Adrenal gland (tissue), 9 donors: ENCODE measurements at regions not wholly inside any gene's neighbourhood (a gene's known extent, or its start where the extent isn't known, plus 50 kb on each side); places are given as distances from the start of the nearest gene placed in this dataset.

Source experiments
- DNase-seq, 7 donors: peaks; one replicate each; pipeline ENCODE4 v3.0.0-alpha.2; 2019 to 2020
- H3K27ac ChIP-seq, 5 donors: fragments of 200-600 bp; sonication (generic) in 4 of 5; 1 replicate in 3 of 5; 2 replicates in 2 of 5; pipeline versions ENCODE4 v1.5.1 to v1.8.0; 2016 to 2020; ENCODE audit warnings: mild to moderate bottlenecking in 1 of 5
- H3K27me3 ChIP-seq: fragments of 200-600 bp; 2 replicates; pipeline ENCODE4 v1.8.0; 2021
- H3K36me3 ChIP-seq, 2 donors: fragments of 200-600 bp; replicated peaks in 1 of 2; 1 replicate in 1 of 2; 2 replicates in 1 of 2; pipeline versions ENCODE4 v1.5.1 to v1.8.0; 2018 to 2022
- H3K4me1 ChIP-seq, 2 donors: fragments of 200-600 bp; replicated peaks in 1 of 2; 1 replicate in 1 of 2; 2 replicates in 1 of 2; pipeline versions ENCODE4 v1.5.1 to v1.8.0; 2018 to 2021
- H3K4me3 ChIP-seq, 4 donors: fragments of 200-600 bp; sonication (generic) in 3 of 4; one replicate each; pipeline ENCODE4 v1.5.1; 2016 to 2018
- H3K9me3 ChIP-seq, 3 donors: fragments of 200-600 bp; sonication (generic) in 1 of 3; replicated peaks in 1 of 3; 1 replicate in 2 of 3; 2 replicates in 1 of 3; pipeline versions ENCODE4 v1.5.1 to v1.8.0; 2016 to 2021
- POLR2A ChIP-seq, 2 donors: fragments of 450-650 bp; IDR thresholded peaks; one replicate each; pipeline ENCODE4 v1.6.1; 2017; ENCODE audit warnings: antibody characterized with exemption in 2 of 2, mild to moderate bottlenecking in 2 of 2, moderate library complexity in 1 of 2
- WGBS, 4 donors: extraction: QIAGEN DNeasy Blood & Tissue Kit in 2 of 4; methylation state at CpG; one replicate each; pipeline versions ENCODE4 v1.1.5 to v1.1.7; 2013 to 2017; 5-methylcytosine and 5-hydroxymethylcytosine counted together
- intact Hi-C, 2 donors: fragments of 100-400 bp; cut with DNase I; formaldehyde crosslinking; loops; one replicate each; pipeline versions ENCODE4 v1.14.1 to v1.15.0; 2022 to 2023
- TF ChIP-seq, protein P1 (sequence below), 6 experiments: fragments of 450-650 bp in 4 of 6; fragments of 200-600 bp in 2 of 6; sonication (generic) in 1 of 6; IDR thresholded peaks; 1 replicate in 5 of 6; 2 replicates in 1 of 6; pipeline versions ENCODE4 v1.5.1 to v1.8.0; 2016 to 2021; ENCODE audit warnings: antibody characterized with exemption in 6 of 6, mild to moderate bottlenecking in 2 of 6, moderate library complexity in 1 of 6
- donor health status: healthy with polysubstance abuse.
- donor health status: Bipolar disorder and iron deficiency.
- donor health status: DM: yes; HTN: yes; CAD: no.
- donor health status: DM: no; HTN: no; CAD: no.
- donor health status: DM: no; HTN: no; CAD: no.

DNA sequence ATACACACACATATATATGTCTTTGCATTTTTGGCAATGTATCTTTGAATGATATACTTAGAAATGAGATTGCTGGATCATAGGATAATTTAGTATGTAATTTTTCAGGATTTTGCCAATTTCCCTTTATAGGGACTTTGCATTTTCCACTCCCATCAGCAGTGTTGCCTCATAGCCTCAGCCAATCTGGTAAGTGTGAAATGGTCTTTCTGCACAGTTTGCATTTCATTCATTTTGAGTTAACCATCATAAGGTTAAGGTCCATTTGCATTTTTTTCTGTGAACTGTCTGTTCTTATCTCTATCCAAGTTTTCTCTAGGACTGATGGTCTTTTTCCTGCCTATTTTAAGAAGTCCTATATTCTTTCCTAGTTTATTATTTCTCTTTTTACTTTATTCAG is 474.8 kb downstream of the ZNF674 start:
- Histone ChIP-seq H3K27ac (no peak overlapping the region), H3K27me3 (no peaks in the 10 kb centered on the region), H3K4me1 (no peaks in the 10 kb centered on the region), H3K9me3 (no peaks in the 10 kb centered on the region), H3K36me3 (no peaks in the 10 kb centered on the region), H3K4me3 (no peak overlapping the region)
- intact Hi-C loops: no loop called here
- TF ChIP-seq, protein P1, sequence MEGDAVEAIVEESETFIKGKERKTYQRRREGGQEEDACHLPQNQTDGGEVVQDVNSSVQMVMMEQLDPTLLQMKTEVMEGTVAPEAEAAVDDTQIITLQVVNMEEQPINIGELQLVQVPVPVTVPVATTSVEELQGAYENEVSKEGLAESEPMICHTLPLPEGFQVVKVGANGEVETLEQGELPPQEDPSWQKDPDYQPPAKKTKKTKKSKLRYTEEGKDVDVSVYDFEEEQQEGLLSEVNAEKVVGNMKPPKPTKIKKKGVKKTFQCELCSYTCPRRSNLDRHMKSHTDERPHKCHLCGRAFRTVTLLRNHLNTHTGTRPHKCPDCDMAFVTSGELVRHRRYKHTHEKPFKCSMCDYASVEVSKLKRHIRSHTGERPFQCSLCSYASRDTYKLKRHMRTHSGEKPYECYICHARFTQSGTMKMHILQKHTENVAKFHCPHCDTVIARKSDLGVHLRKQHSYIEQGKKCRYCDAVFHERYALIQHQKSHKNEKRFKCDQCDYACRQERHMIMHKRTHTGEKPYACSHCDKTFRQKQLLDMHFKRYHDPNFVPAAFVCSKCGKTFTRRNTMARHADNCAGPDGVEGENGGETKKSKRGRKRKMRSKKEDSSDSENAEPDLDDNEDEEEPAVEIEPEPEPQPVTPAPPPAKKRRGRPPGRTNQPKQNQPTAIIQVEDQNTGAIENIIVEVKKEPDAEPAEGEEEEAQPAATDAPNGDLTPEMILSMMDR (IDR thresholded peaks at IDR 0.05): no peak
- no peak for DNase-seq

DNA sequence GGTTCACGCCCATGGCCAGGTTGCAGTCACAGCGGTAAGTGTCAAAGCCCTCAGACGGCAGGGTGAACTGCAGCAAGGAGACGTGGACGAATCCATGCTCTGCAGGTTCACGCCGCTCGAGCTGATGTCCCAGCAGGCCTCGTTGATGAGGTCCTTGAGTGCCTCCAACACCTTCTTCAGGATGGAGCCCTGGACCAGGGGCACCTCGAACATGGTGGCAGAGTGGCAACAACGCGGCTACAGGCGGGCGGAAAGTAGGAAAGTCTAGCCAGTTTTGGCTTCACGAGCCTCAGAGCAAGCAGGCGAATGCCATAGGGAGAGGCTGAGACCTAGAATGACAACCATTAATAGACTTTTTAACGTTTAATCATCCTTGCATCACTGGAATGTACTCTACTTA is 485.9 kb downstream of the ZNF674 start:
- no peaks in the 10 kb centered on the region for H3K4me1 ChIP-seq
- WGBS, 4 donors: 77 to 93% (median 79%) methylated on average over 7 to 17 of the region's 17 CpGs
- H3K9me3 ChIP-seq: no peaks in the 10 kb centered on the region
- H3K27ac ChIP-seq: no peak overlapping the region
- H3K4me3 ChIP-seq: no peak overlapping the region
- intact Hi-C loops: no loop called here
- DNase-seq: no peak
- H3K36me3 ChIP-seq: no peaks in the 10 kb centered on the region
- TF ChIP-seq, protein P1 (IDR thresholded peaks at IDR 0.05): no peak
- TF ChIP-seq POLR2A (IDR thresholded peaks at IDR 0.05): no peak
- H3K27me3 ChIP-seq: no peaks in the 10 kb centered on the region

DNA sequence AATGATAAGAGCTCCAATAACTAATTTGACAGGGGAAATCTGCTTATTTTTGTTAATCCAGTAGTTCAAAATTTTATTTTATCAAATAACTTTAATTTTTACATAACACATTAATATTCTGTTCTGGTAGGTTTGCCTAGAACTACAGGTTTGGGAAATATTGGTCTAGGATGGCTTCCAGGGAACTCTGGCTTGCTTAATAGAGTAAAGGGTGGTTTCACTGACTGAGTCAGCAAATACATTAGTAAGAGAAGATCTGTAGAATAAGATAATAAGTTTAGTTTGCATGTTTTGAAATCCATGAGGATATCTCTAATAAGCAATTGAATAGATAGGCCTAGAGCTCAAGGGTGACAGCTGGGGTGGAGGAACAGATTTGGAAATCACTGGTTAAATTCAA is 500.7 kb downstream of the ZNF674 start:
- H3K27me3 ChIP-seq: peaks cover 5% of the 10 kb centered on the region
- H3K4me1 ChIP-seq: no peaks in the 10 kb centered on the region
- intact Hi-C loops: no loop called here
- DNase-seq: no peak
- H3K9me3 ChIP-seq: no peaks in the 10 kb centered on the region
- no peak overlapping the region for H3K4me3 ChIP-seq
- H3K27ac ChIP-seq: no peak overlapping the region
- no peaks in the 10 kb centered on the region for H3K36me3 ChIP-seq
- no peak for TF ChIP-seq POLR2A (IDR thresholded peaks at IDR 0.05)
- TF ChIP-seq, protein P1 (IDR thresholded peaks at IDR 0.05): no peak

- no peak for TF ChIP-seq POLR2A (IDR thresholded peaks at IDR 0.05)
- TF ChIP-seq, protein P1 (IDR thresholded peaks at IDR 0.05): no peak
- Histone ChIP-seq H3K4me3 (no peak overlapping the region), H3K27ac (no peak overlapping the region), H3K4me1 (no peaks in the 10 kb centered on the region), H3K36me3 (no peaks in the 10 kb centered on the region), H3K27me3 (no peaks in the 10 kb centered on the region), H3K9me3 (no peaks in the 10 kb centered on the region)
- intact Hi-C loops: no loop called here
- no peak for DNase-seq
Observed at GRCh38 chrX:46040001-46040400, 505.2 kb downstream of the ZNF674 start.
